GM21576 (cell line): ENCODE measurements at regions not wholly inside any gene's neighbourhood (a gene's known extent, or its start where the extent isn't known, plus 50 kb on each side); places are given as distances from the start of the nearest gene placed in this dataset.

ENCODE experiments used
- ATAC-seq: cut with Tn5 transposase; IDR thresholded peaks from one replicate; pipeline ENCODE4 v1.9.1; 2021; ENCODE audit warnings: mild to moderate bottlenecking, moderate library complexity; ENCODE audit not compliant: unreplicated experiment

GRCh38 chr19:27754700-27755099 lies 1458.3 kb downstream of the UQCRFS1 start:
- ATAC-seq, result no peak

- no peak for ATAC-seq
Observed at GRCh38 chr19:27753622-27754021, 1459.3 kb downstream of the UQCRFS1 start.

GRCh38 chr19:27752530-27753184 lies 1460.3 kb downstream of the UQCRFS1 start:
- no peak for ATAC-seq

- no peak for ATAC-seq
Observed at GRCh38 chr19:27751044-27751391, 1461.9 kb downstream of the UQCRFS1 start.

DNA sequence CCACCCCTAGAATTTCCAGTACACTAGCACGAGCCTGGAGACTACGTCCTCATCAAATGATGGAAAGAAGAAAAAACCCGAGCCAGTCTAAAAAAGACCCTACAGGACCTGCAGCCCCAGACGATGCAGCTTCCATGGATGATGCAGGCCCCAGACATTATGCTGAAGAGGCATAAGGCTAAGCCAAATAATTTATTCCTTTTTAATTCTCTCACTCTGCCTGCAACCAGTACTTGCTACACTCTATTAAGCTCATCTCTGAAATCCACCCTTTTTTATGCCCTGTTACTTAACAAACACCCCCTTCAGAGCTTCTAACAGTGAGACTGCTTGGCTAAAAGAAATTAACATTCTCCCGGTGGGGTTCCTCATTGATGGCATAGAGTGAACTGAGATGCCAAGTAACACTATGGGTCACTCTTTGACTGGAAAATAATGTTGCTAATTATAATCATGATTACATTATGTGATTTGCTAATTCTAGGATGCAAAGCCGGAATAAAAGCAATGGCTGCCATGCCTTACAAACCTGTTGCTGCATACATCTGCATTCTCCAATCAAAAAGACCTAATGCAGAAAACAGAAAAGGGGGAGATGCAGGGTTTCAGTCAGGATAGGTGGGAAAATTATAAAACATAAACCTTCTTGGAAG lies 1462.4 kb downstream of the UQCRFS1 start:
- no peak for ATAC-seq

- no peak for ATAC-seq
Observed at GRCh38 chr19:27748551-27749152, 1464.3 kb downstream of the UQCRFS1 start.

- no peak for ATAC-seq
Observed at GRCh38 chr19:27746691-27747380, 1466.1 kb downstream of the UQCRFS1 start.

- no peak for ATAC-seq
Observed at GRCh38 chr19:27745978-27746542, 1466.9 kb downstream of the UQCRFS1 start.

DNA sequence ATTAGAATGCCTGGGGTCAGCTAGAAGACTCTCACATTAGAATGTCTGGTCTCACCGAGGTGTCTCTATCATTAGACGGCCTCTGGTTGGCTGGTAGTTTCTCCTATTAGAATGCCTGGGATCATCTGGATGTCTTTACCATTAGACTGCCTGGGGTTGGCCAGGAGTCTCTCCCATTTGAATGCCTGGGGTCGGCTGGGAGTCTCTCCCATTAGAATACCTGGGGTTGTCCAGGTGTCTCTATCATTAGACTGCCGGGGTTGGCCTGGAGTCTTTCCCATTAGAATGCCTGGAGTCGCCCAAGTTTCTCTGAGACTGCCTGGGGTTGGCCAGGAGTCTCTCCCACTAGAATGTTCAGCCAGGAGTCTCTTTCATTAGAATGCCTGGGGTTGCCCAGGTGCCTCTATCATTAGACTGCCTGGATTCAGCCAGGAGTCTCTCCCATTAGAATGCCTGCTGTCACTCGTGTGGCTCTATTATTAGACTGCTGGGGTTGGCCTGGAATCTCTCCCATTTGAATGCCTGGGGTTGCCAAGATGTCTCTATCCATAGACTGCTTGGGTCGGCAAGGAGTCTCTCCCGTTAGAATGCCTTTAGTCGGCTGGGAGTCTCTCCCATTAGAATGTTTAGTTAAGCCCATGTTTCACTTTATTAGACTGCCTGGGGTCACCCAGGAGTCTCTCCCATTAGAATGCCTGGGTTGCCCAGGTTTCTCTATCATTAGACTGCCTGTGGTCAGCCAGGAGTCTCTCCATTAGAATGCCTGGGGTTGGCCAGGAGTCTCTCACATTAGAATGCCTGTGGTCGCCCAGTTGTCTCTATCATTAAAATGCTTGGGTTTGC lies 1467.8 kb downstream of the UQCRFS1 start:
- no peak for ATAC-seq

- no peak for ATAC-seq
Observed at GRCh38 chr19:27742041-27742440, 1470.9 kb downstream of the UQCRFS1 start.

GRCh38 chr19:27741236-27741635 lies 1471.7 kb downstream of the UQCRFS1 start:
- no peak for ATAC-seq

DNA sequence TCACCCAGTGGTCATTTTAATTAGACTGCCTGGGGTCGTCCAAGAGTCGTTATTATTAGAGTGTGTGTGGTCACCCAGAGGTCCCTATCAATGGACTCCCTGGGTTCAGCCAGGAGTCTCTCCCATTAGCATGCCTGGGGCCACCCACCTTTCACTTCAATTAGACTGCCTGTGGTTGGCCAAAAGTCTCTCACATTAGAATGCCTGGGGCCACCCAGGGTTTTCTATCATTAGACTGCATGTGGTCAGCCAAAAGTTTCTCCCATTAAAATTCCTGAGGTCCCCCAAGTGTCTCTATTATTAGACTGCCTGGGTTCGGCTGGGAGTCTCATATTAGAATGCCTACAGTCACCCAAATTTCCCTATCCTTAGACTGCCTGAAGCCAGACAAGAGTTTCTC lies 1472.6 kb downstream of the UQCRFS1 start:
- no peak for ATAC-seq

GRCh38 chr19:27738569-27739193 lies 1474.3 kb downstream of the UQCRFS1 start:
- ATAC-seq, result no peak

DNA sequence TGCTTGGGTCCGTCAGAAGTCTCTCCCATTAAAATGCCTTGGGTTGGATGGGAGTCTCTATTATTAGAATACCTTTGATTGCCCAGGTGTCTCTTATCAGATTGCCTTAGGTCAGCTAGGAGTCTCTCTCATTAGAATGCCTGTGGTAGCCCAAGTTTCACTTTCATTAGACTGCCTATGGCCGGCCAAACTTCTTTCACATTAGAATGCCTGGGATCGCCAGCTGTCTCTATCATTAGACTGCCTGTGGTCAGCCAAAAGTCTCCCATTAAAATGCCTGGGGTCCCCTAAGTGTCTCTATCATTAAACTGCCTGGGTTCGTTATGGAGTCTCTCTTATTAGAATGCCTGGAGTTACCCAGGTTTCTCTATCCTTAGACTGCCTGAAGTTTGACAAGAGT lies 1476.7 kb downstream of the UQCRFS1 start:
- no peak for ATAC-seq

GRCh38 chr19:27735314-27735713 lies 1477.6 kb downstream of the UQCRFS1 start:
- no peak for ATAC-seq

- no peak for ATAC-seq
Observed at GRCh38 chr19:27734496-27735220, 1478.3 kb downstream of the UQCRFS1 start.

- ATAC-seq, result no peak
Observed at GRCh38 chr19:27733551-27734266, 1479.2 kb downstream of the UQCRFS1 start.

DNA sequence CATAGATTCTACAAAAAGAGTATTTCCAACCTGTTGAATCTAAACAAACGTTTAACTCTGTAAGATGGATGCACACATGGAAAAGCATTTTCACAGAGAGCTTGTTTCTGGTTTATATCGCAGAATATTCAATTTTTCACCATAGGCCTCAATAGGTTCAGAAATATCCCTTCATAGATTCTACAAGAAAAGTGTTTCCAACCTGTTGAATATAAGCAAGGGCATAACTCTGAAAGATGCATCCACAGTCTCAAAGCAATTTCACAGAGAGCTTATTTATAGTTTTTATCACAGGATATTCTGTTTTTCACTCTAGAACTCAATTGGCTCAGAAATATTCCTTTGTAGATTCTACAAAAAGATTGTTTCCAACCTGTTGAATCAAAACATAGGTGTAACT lies 1483.6 kb downstream of the UQCRFS1 start:
- ATAC-seq, result no peak

- ATAC-seq, result no peak
Observed at GRCh38 chr19:27722625-27723024, 1490.3 kb downstream of the UQCRFS1 start.
